Natural killer cell (primary cell): ENCODE measurements at regions not wholly inside any gene's neighbourhood (a gene's known extent, or its start where the extent isn't known, plus 50 kb on each side); places are given as distances from the start of the nearest gene placed in this dataset.

ENCODE experiments used
- ATAC-seq, 3 donors: fragments of 150-1000 bp in 2 of 3; fragments of 200-7000 bp in 1 of 3; cut with Tn5 transposase; 1 replicate in 1 of 3; 2 replicates in 2 of 3; pipeline ENCODE4 v1.10.0; 2021; ENCODE audit warnings: mild to moderate bottlenecking in 2 of 3, moderate library complexity in 2 of 3
- DNase-seq, 2 donors: peaks; one replicate each; pipeline versions ENCODE4 v3.0.0 to v3.0.0-alpha.2; 2013 to 2021; ENCODE audit warnings: mixed read lengths in 1 of 2
- H3K27ac ChIP-seq: one replicate; pipeline ENCODE4 v1.5.1; 2013; ENCODE audit warnings: mild to moderate bottlenecking, low read length
- H3K27me3 ChIP-seq: one replicate; pipeline ENCODE4 v1.6.1; 2013; ENCODE audit warnings: low read length; ENCODE audit not compliant: control insufficient read depth, insufficient read depth
- H3K36me3 ChIP-seq: one replicate; pipeline ENCODE4 v1.6.1; 2013; ENCODE audit warnings: low read length; ENCODE audit not compliant: control insufficient read depth, insufficient read depth
- H3K4me1 ChIP-seq: one replicate; pipeline ENCODE4 v1.6.1; 2013; ENCODE audit warnings: low read length; ENCODE audit not compliant: control insufficient read depth, insufficient read depth
- H3K4me3 ChIP-seq: one replicate; pipeline ENCODE4 v1.5.1; 2013; ENCODE audit warnings: low read length
- H3K9me3 ChIP-seq: one replicate; pipeline ENCODE4 v1.6.1; 2013; ENCODE audit warnings: low read length; ENCODE audit not compliant: control insufficient read depth, insufficient read depth
- H3K27ac Mint-ChIP-seq, 2 donors: one replicate each; pipeline ENCODE4 v1.8.0; 2022; ENCODE audit warnings: mild to moderate bottlenecking in 2 of 2, mixed read lengths in 2 of 2, moderate library complexity in 1 of 2
- H3K27me3 Mint-ChIP-seq, 2 donors: one replicate each; pipeline ENCODE4 v1.8.0; 2022; ENCODE audit warnings: low read depth in 2 of 2, mixed read lengths in 2 of 2
- H3K36me3 Mint-ChIP-seq: one replicate; pipeline ENCODE4 v1.8.0; 2022; ENCODE audit warnings: mixed read lengths
- H3K4me1 Mint-ChIP-seq, 2 donors: one replicate each; pipeline ENCODE4 v1.8.0; 2022; ENCODE audit warnings: mixed read lengths in 2 of 2
- H3K4me3 Mint-ChIP-seq: one replicate; pipeline ENCODE4 v1.8.0; 2022; ENCODE audit warnings: mild to moderate bottlenecking, moderate library complexity, mixed read lengths
- H3K9me3 Mint-ChIP-seq, 2 donors: one replicate each; pipeline ENCODE4 v1.8.0; 2022; ENCODE audit warnings: mixed read lengths in 2 of 2
- CTCF ChIP-seq: fragments of 200-600 bp; IDR thresholded peaks from one replicate; pipeline ENCODE4 v1.8.0; 2022; ENCODE audit warnings: antibody characterized with exemption
- WGBS: methylation state at CpG from one replicate; pipeline ENCODE4 v1.1.7; 2013; ENCODE audit warnings: missing lambda C conversion rate; ENCODE audit not compliant: insufficient coverage; 5-methylcytosine and 5-hydroxymethylcytosine counted together
- intact Hi-C: fragments of 100-400 bp; cut with micrococcal nuclease; formaldehyde crosslinking; loops from one replicate; pipeline ENCODE4 v1.14.2; 2022

GRCh38 chr1:42081475-42081874, 71.7 kb upstream of the GUCA2B start:
- DNase-seq = no peak
- no peak for ATAC-seq
- H3K36me3 Mint-ChIP-seq = peaks cover 16% of the 10 kb centered on the region
- no peak overlapping the region for H3K27ac Mint-ChIP-seq
- H3K27me3 Mint-ChIP-seq = peaks cover 14 to 47% of the 10 kb centered on the region in 2 donors
- no peak for TF ChIP-seq CTCF
- H3K9me3 Mint-ChIP-seq = peaks cover 2 to 6% of the 10 kb centered on the region in 2 donors
- H3K27ac ChIP-seq = no peak overlapping the region
- H3K36me3 ChIP-seq = no peaks in the 10 kb centered on the region
- no peak overlapping the region for H3K4me3 ChIP-seq
- H3K4me1 Mint-ChIP-seq = peaks cover 0 to 7% of the 10 kb centered on the region in 2 donors
- H3K27me3 ChIP-seq = no peaks in the 10 kb centered on the region
- H3K9me3 ChIP-seq = no peaks in the 10 kb centered on the region
- 76% methylated on average over 2 of the region's 2 CpGs for WGBS
- intact Hi-C loops = loop anchor here (10.0 kb wide), 1 partner anchor 507 kb away; no protein-coding TSS in a partner anchor
- H3K4me3 Mint-ChIP-seq = no peak overlapping the region
- H3K4me1 ChIP-seq = no peaks in the 10 kb centered on the region

GRCh38 chr1:42075179-42075578, 78.0 kb upstream of the GUCA2B start:
- no peak overlapping the region for H3K27ac Mint-ChIP-seq
- peaks cover 12% of the 10 kb centered on the region for H3K36me3 Mint-ChIP-seq
- Histone ChIP-seq H3K9me3 (no peaks in the 10 kb centered on the region), H3K36me3 (no peaks in the 10 kb centered on the region), H3K27me3 (peaks cover 2% of the 10 kb centered on the region), H3K4me1 (no peaks in the 10 kb centered on the region), H3K27ac (no peak overlapping the region), H3K4me3 (no peak overlapping the region)
- TF ChIP-seq CTCF = no peak
- no peaks in the 10 kb centered on the region for H3K4me1 Mint-ChIP-seq
- peaks cover 30 to 73% of the 10 kb centered on the region in 2 donors for H3K27me3 Mint-ChIP-seq
- 90% methylated on average over 2 of the region's 2 CpGs for WGBS
- H3K4me3 Mint-ChIP-seq = no peak overlapping the region
- peaks cover 2% of the 10 kb centered on the region in 2 donors for H3K9me3 Mint-ChIP-seq
- ATAC-seq = no peak
- DNase-seq = no peak
- intact Hi-C loops = no loop called here

- no peak overlapping the region for H3K27ac ChIP-seq
- Mint-ChIP-seq H3K27ac (no peak overlapping the region), H3K4me3 (no peak overlapping the region), H3K4me1 (no peaks in the 10 kb centered on the region), H3K27me3 (peaks cover 26 to 73% of the 10 kb centered on the region in 2 donors), H3K36me3 (no peaks in the 10 kb centered on the region), H3K9me3 (no peaks in the 10 kb centered on the region)
- no peak for ATAC-seq
- H3K4me1 ChIP-seq = no peaks in the 10 kb centered on the region
- H3K4me3 ChIP-seq = no peak overlapping the region
- 83% methylated on average over 2 of the region's 2 CpGs for WGBS
- intact Hi-C loops = no loop called here
- H3K9me3 ChIP-seq = no peaks in the 10 kb centered on the region
- no peak for DNase-seq
- H3K27me3 ChIP-seq = peaks cover 2% of the 10 kb centered on the region
- no peaks in the 10 kb centered on the region for H3K36me3 ChIP-seq
- no peak for TF ChIP-seq CTCF
Measured at GRCh38 chr1:42070996-42071395, 82.2 kb upstream of the GUCA2B start.

- no peaks in the 10 kb centered on the region for H3K4me1 Mint-ChIP-seq
- ATAC-seq (no peak), DNase-seq (no peak)
- peaks cover 3% of the 10 kb centered on the region for H3K9me3 ChIP-seq
- WGBS = 98% methylated on average over 2 of the region's 3 CpGs
- peaks cover 5% of the 10 kb centered on the region for H3K27me3 ChIP-seq
- H3K4me3 ChIP-seq = no peak overlapping the region
- H3K36me3 ChIP-seq = no peaks in the 10 kb centered on the region
- H3K9me3 Mint-ChIP-seq = peaks cover 7 to 8% of the 10 kb centered on the region in 2 donors
- H3K27ac ChIP-seq = no peak overlapping the region
- peaks cover 16% of the 10 kb centered on the region for H3K36me3 Mint-ChIP-seq
- H3K27ac Mint-ChIP-seq = no peak overlapping the region
- peaks cover 36 to 40% of the 10 kb centered on the region in 2 donors for H3K27me3 Mint-ChIP-seq
- intact Hi-C loops = no loop called here
- H3K4me3 Mint-ChIP-seq = no peak overlapping the region
- TF ChIP-seq CTCF = no peak
- no peaks in the 10 kb centered on the region for H3K4me1 ChIP-seq
Measured at GRCh38 chr1:42057800-42058199, 95.4 kb upstream of the GUCA2B start.
